ENCODE measurements at regions not wholly inside any gene's neighbourhood (a gene's known extent, or its start where the extent isn't known, plus 50 kb on each side); places are given as distances from the start of the nearest gene placed in this dataset.

DNA sequence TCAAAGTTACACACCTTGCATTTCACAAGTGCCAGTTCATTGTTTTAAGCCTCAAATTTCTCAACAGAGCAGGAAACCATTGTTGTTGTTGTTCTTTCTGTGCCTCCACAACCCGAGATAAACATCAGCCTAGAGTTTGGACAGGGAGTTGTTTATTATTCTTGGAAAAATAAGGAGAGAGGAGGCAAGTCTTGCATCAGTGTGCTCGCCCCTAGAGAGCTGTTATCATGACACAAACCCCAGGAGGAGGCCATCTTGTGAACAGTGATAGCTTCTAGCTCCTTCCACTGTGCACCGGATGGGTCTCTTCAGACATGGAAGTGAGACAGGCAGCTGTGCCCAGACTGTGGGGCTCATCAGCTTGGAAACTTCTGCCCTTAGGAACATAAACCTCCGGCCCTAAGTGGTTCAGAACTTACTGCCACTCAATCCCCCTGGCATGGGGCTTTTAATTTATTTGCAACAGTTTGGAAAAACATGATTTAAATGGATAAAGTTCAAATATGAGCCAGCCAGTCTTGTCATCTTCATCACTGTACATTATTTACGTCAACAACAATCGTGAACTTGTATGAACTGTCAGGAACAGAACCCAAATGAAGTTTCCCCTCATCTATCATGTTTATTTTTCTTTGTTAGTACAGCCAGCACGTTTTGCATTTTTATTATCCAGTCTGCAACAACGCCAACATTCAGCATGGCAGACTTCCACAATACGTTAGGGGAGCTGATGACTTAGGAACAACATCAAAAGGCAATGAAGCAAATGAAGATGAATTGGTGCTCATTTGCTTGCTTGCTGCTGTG lies 181.7 kb upstream of the S1PR3 start:
- peak; percentile 63 to 74 (median 70) for DNase-seq (ENCODE audit: low read depth in 4 of 4, low spot score in 2 of 4)

DNA sequence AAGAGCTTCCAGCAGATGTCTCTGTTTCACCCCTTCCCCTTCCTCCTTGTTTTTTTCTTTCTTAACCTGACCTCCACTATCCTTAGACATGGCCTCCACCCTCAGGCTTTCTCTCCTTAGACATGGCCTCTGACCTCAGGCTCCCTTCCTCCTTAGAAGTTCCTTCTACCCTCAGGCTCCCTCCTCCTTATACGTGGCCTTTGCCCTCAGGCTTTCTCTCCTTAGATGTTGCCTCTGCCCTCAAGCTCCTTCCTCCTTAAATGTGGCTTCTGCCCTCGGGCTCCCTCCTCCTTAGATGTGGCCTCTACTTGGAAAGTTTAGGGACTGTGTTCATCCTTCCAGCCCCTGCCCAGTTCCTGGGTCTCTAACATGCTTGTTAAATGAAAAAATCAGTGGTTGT lies 180.4 kb upstream of the S1PR3 start:
- no peak for DNase-seq (ENCODE audit: low read depth in 4 of 4, low spot score in 2 of 4)

DNA sequence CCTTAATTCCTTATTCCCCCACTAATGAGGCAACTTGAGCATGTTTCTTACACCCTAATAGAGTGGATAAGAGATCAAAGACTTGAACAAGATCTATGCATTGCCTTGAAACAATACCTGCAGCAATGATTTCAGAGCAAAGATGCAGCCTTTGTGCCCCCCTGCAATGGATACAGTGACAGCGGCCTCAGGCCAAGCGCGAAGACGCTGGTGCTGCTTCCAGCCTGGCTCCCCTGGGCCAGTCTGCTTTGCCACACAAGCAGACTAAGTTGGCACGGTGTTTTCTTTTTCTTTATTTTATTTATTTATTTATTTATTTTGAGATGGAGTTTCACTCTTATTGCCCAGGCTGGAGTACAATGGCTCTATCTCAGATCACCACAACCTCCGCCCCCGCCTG lies 179.8 kb upstream of the S1PR3 start:
- no peak for DNase-seq (ENCODE audit: low read depth in 4 of 4, low spot score in 2 of 4)

DNA sequence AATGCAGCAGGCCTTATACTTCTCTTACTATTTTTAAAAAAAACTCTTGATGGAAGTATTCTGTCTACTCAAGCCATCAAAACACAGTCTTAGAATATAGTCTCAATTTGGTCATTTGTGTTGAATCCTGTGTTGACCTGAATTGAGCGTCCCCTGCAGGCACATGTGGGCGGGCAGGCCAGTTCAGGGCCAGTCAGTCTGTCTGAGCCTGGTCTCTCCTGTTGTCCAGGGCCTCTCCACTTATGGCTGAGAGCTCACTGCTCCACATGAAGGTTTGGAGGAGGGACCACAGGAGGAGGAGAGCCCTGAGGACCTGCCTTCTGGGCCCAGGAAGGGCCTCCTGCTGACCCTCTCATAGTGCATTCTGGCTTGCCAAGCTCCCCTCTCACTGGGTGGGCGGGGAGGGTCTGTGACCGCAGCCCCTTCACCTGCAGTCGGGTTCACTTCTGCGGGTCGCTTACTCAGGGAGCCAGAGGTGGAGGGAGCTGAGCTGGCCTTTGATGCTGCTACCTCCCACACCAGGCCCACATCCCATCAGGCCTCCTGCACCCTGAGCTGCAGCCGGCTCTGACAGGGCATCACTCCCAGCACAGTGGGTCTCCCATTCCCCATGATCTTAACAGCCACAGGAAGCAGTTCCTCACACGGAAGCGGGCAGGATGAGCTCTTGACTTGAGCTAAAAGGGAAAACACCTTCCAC lies 178.2 kb upstream of the S1PR3 start:
- DNase-seq (ENCODE audit: low read depth in 4 of 4, low spot score in 2 of 4) = no peak

DNA sequence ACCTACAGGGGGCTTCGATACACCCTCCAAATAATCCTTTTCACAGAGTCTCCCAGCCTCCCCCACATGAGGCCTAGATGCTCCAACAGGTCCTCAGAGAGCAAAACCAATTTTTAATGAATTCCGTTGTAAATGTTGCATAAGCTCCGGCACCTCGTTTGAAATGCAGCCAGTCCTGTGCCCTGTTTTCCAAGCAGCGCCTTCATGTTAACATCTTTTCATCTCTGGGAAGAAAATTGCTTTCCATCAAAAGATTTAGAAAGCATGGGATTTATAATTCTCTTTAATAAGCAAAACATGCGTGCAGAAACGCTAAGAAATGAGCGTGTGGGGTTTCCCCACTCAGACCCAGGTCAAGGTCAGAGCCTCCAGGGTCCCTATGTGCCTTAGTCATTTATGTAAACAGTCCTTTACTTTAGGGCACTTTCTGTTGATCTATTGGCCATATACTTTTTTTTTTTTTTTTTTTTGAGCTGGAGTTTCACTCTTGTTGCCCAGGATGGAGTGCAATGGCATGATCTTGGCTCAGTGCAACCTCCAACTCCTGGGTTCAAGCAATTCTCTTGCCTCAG lies 177.5 kb upstream of the S1PR3 start:
- DNase-seq (ENCODE audit: low read depth in 4 of 4, low spot score in 2 of 4) = no peak

DNA sequence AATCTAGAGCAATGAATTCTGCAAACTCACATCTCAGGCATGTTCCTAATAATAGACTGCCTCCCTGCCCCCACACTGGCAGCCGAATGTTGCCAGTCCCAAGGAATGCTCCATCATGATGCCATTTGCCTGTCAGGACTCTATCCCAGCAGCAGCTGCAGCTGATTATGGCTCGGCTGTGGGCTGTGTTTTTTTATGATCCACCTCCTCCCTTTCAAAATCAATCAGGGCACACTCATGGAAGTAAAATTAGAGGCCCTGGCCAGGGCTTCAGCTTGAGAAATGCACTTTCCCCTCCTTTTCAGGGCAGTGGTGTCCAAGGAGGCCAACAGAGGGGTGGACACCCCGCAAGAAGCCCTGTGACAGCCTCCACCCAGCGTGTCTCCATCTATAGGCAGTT lies 176.7 kb upstream of the S1PR3 start:
- no peak for DNase-seq (ENCODE audit: low read depth in 4 of 4, low spot score in 2 of 4)

DNA sequence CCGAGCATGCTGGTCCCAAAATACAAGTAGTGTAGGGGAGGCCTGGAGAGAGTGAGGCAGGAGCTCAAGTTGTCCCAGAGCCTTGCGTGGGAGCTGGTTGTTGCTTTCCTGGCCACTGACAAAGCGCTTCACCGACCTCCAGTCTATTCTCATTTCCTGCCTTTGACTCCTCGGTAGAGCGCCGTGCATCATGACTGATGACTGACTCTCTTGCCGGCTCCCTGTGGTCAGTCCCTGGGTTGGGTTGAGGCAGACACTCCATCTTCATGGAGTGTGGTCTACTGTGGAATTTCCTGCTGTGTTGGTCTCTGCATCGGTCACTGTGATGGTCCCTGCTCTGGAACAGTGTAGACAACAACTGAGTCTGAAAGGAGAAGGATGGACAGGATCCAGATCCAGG lies 175.1 kb upstream of the S1PR3 start:
- no peak for DNase-seq (ENCODE audit: low read depth in 4 of 4, low spot score in 2 of 4)

DNA sequence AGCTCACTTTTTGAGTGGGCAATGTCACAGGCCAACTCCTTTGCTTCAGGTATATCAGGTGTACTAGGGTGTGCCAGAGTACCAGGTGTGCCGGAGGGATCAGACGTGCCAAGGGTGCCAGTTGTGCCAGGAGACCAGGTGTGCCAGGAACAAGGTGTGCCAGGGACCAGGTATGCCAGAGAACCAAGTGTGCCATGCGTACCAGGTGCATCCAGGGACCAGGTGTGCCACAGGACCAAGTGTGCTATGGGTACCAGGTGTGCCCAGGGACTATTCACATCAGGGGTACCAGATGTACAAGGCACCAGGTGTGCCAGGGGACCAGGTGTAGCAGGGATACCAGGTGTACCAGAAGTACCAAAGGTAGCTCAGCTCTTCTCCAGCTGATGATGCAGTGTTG lies 174.7 kb upstream of the S1PR3 start:
- DNase-seq (ENCODE audit: low read depth in 4 of 4, low spot score in 2 of 4) = no peak

DNA sequence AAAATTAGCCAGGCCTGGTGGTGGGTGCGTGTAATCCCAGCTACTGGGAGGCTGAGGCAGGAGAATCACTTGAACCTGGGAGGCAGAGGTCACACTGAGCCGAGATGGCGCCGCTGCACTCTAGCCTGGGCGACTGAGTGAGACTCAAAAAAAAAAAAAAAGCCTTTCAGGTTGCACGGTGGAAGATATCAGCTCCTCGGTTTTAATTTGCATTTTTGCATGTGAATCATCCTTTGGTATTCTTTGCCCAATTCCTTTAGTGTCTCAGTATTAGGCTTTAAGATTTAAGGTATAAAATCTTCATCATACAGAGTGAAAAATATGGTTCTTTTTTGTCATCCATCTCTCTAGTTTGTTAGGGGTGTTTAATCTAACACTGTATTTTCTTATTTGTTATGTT lies 173.6 kb upstream of the S1PR3 start:
- DNase-seq (ENCODE audit: low read depth in 4 of 4, low spot score in 2 of 4) = no peak

DNA sequence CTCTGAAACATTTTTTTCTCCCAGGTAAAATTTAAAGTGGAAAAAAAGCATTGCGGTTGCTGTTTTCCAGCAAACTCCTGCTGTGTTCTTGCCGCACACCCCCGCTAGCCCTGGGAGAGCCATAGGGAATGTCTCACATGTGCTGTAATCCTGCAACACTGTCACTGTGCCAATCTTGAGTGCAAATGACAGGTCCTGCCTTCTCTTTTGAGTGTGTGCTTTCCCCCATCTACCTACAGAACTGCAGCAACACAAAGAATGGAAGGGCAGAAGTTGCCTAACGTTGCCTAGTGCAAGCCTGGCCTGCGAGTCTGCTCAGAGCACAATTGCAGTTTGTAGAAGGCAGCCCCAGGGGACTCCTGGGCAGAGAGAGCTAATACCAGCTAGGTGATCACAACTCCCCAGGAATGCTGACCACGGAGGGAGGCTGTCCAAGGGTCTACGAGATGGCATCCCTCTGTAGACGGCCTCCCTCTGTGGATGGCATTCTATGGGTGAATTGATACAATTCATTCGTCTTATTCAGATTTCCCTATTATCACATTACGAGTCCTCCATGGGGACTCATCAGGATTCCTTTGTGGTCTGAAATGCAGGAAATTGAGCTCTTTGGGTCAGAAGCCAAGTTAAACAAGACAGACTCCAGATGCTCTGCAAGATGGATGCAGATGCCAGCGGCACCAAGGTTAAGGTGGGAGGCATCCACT lies 172.6 kb upstream of the S1PR3 start:
- DNase-seq (ENCODE audit: low read depth in 4 of 4, low spot score in 2 of 4) = no peak

DNA sequence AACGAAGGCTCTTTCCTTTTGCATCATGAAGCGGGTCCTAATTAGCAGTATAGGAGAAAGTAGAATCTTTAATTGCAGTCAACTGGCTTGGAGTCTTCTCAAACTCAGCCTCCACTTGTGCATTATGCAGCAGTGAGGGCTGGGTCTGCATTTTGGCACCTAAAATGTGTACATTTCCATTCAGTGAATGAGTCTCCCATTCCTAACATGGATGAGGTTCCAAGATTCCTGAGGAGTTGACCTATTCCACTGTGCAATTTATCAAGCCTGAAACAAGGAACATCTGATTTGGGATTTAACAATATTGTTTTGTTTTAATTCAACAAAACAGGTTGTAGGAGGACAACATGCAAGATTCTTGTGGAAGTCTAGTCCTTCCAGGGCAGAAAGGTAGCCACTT lies 171.8 kb upstream of the S1PR3 start:
- no peak for DNase-seq (ENCODE audit: low read depth in 4 of 4, low spot score in 2 of 4)

DNA sequence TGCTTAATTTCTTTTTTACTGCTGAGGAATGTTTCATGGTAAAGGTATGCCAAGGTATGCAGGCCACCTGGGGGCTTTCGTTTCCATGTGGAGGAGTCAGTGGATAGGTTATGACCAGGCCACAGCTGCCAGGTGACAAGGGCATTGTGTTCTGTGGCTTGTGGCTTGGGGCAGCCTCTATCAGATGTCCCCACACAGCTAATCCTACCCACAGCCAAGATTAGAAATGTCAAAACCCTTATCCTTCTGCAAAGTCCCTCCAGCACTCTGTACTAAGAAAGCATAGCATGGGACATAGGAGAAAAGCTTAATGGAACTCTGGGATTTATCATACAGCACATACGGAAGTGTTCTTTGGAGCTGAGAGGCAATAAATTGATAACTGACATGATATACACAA lies 171.2 kb upstream of the S1PR3 start:
- DNase-seq (ENCODE audit: low read depth in 4 of 4, low spot score in 2 of 4) = no peak

DNA sequence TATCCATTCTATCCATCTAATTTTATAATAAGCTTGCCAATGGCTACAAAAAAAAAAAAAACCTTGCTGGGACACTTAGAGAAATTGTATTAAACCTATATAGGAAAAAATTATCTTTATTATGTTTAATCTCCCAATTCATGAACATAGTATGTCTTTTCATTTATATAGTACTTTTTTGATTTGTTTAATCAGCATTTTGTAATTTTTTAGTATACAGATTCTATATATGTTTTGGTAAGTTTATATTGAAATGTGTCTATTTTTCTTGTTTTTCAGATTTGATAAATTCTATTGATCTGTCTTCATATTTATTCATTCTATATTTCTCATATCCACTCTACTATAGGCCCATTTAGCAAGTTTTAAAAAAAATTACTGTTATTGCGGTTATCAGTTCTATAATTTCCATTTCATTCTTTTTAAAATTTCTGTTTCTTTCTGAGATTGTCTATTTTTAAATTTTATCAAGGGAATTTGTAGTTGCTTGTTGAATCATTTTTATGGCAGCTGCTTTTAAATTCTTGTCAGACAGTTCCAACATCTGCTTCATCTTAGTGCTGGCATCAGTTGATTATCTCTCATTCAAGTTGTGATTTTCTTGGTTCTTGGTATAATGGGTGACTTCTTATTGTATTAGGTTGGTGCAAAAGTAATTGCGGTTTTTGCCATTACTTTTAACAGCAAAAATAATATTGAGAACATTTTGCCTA lies 170.1 kb upstream of the S1PR3 start:
- DNase-seq (ENCODE audit: low read depth in 4 of 4, low spot score in 2 of 4) = no peak

DNA sequence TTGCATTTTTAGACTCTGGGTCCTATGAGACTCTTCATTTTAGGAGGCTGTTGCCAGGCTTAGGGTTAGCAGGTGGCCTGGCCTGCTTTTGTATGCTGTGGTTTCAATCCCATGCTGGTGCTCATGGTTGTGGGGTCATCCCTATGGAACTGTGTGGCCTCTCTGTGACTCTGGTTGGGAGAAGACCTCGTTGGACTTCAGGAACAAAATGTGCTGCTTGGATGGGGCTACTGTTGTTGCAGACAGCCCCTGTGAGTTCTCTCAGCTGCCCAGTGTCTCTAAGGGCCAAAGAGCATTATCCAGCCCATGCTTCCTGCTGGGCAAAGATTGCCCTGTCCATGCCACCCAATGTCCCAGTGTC lies 169.5 kb upstream of the S1PR3 start:
- DNase-seq (ENCODE audit: low read depth in 4 of 4, low spot score in 2 of 4) = no peak

DNA sequence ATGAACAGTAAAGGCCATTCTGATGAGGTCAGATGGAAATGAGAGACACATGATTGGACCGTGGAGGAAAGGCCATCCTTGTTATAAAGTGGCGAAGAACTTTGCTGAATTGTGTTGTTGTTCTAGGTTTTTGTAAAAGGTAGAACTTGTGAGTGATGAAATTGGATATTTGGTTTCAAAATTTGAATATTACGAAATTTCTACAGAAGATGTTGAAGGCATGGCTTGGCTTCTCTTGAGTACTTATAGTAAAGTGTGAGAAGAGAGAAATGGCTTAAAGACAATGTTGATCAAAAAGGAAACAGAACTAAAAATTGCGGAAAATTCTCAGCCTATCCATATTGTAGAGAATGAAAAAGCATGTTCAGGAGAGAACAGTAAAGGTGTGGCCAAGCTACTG lies 166.6 kb upstream of the S1PR3 start:
- DNase-seq (ENCODE audit: low read depth in 4 of 4, low spot score in 2 of 4) = no peak

DNA sequence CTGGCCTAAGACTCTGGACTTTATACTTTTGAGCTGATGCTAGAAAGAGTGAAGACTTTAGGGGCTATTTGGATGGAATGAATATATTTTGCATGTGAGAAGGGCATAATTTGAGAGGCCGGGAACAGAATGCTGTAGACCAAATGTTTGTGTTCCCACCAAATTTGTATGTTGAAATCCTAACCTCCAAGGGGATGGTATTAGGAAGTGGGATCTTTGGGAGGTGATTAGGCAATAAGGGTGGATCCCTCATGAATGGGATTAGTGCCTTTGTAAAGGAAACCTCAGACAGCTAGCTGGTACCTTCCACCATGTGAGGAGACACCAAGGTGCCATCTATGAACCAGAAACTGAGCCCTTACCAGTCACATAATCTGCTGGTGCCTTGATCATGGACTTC lies 165.1 kb upstream of the S1PR3 start:
- no peak for DNase-seq (ENCODE audit: low read depth in 4 of 4, low spot score in 2 of 4)

DNA sequence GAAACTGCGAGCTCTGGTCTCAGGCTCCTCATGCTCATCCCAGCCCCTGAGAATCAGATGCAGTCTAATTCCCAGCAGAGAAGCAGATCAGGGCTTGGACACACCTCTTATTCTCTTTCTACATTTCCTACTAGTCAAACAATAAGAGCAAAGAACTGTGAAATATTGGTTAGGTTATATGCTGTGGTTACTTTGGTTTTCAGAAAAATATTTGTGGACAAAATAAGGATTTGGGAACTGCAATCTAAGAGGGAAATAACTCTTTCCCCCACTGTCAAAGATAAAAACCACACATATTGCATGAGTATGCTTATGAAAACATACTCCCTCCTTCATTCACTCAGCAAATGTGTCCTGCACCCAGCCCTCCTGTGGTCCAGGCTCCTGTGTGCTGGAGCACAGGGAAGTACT lies 164.5 kb upstream of the S1PR3 start:
- no peak for DNase-seq (ENCODE audit: low read depth in 4 of 4, low spot score in 2 of 4)

DNA sequence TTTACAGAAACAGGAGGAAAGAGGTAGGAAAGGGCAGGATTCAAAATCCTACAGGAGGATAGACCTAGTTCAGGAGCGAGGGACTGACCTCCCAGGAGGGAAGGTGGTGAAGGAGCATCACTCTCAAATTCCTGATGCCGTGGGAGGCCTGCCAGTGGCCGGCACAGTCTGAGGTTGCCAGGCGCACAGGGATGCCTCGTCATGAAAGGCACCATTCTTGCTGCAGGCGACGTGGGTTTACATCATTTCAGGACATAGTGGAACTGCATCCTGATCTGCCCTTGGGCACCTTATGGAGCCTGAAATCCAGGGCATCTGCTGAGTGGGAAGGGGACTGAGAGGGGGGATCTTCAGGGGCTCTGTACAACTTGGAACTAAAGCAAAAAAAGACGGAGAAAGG lies 163.2 kb upstream of the S1PR3 start:
- DNase-seq (ENCODE audit: low read depth in 4 of 4, low spot score in 2 of 4) = no peak

DNA sequence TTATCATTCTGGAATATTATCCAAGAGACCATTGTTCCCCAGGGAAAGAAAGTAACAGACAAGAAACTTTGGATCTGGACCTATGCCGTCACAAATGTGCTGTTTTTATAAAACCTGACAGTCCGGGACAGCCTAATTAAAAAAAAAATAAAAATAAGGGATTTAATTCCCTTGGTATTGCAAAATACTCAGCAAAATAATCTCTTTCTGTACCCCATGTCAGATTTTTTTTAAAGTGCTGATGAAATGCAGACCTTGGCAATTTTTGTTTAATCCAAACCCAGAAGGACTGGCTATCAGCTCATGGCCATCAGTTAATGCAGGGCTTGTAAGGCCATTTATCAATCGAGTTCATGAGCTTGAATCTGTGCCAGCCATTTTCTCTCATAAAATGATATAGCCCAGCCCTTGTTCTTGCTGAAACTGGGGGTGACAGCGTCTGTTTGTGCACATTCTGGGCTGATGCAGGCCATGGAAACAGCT lies 162.7 kb upstream of the S1PR3 start:
- no peak for DNase-seq (ENCODE audit: low read depth in 4 of 4, low spot score in 2 of 4)

DNA sequence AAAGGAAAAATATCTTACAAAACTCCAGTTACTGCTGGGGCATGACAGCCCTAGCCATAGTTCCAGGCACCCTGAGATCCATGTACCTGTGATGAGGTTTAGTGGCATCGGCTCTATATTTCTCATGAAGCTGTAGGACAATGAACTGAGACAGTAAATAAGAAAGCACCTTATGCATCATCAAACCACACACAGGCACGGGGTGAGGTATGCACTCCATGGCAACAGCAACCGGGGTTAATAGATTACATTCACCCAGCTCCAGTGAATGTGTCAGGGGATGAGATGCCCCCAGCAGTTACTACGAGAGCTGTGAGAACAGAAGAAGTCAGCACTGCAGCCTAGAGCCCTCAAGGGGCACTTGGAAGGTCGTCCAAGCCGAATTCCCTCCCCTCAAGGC lies 162.0 kb upstream of the S1PR3 start:
- no peak for DNase-seq (ENCODE audit: low read depth in 4 of 4, low spot score in 2 of 4)
